GM12878 (cell line): ENCODE measurements at regions not wholly inside any gene's neighbourhood (a gene's known extent, or its start where the extent isn't known, plus 50 kb on each side); places are given as distances from the start of the nearest gene placed in this dataset.

Experiments used
- ATAC-seq: fragments of 200-7000 bp; cut with Tn5 transposase; 3 replicates; pipeline ENCODE4 v1.9.1; 2020; ENCODE audit warnings: mild to moderate bottlenecking, moderate library complexity
- BruUV-seq: library from RNA; stranded (reverse); fragments of 400-500 nt; replicated peaks from 2 replicates; lab custom pipeline; 2021; lab: Mats Ljungman, UMichigan
- CTCF ChIA-PET: fragments of 300-600 bp; sonication (Branson Sonifier 250); formaldehyde crosslinking; extraction: SDS; loops from one replicate; lab custom pipeline; 2021; ENCODE audit warnings: inconsistent platforms; lab: Yijun Ruan, JAX
- POLR2A ChIA-PET: fragments of 350-600 bp; formaldehyde crosslinking; extraction: SDS; loops from one replicate; lab custom pipeline; 2021; ENCODE audit warnings: inconsistent platforms; lab: Charles Lee
- RAD21 ChIA-PET: fragments of 300-600 bp; sonication (Branson Sonifier 250); formaldehyde crosslinking; loops from one replicate; lab custom pipeline; 2023; ENCODE audit warnings: antibody characterized with exemption; ENCODE audit not compliant: unreplicated experiment; lab: Charles Lee
- SMC1A ChIA-PET: fragments of 300-600 bp; sonication (Branson Sonifier 250); formaldehyde crosslinking; loops from one replicate; lab custom pipeline; 2023; ENCODE audit not compliant: unreplicated experiment, uncharacterized antibody; lab: Charles Lee
- DNase-seq: peaks from one replicate; pipeline ENCODE4 v3.0.0-alpha.2; 2011; ENCODE audit warnings: low read depth, low spot score
- FAIRE-seq: peaks from 3 replicates; lab custom pipeline; 2011; peaks lifted over from hg19 to GRCh38; lab: Jason Lieb, UNC
- H2AFZ ChIP-seq: 2 replicates; pipeline ENCODE4 v1.6.0; 2011; ENCODE audit warnings: low read depth, low read length, control low read depth; ENCODE audit not compliant: control insufficient read depth
- H3K27ac ChIP-seq: 2 replicates; pipeline ENCODE4 v1.5.1; 2011; ENCODE audit warnings: control low read depth; ENCODE audit not compliant: control insufficient read depth, insufficient read depth
- H3K27me3 ChIP-seq, 2 experiments: replicated peaks in 1 of 2; 2 replicates each; pipeline versions ENCODE4 v1.6.0 to v1.6.1; 2011; ENCODE audit warnings: low read length in 1 of 2; ENCODE audit not compliant: control insufficient read depth in 2 of 2, insufficient read depth in 2 of 2
- H3K36me3 ChIP-seq, 2 experiments: 2 replicates each; pipeline ENCODE4 v1.5.1; 2011; ENCODE audit warnings: low read length in 1 of 2; ENCODE audit not compliant: control insufficient read depth in 2 of 2, insufficient read depth in 2 of 2
- H3K4me1 ChIP-seq: 2 replicates; pipeline ENCODE4 v1.6.1; 2011; ENCODE audit warnings: mild to moderate bottlenecking, low read length, moderate library complexity, mixed read lengths; ENCODE audit not compliant: control insufficient read depth, insufficient read depth
- H3K4me2 ChIP-seq: 2 replicates; pipeline ENCODE4 v1.6.0; 2011; ENCODE audit warnings: control low read depth; ENCODE audit not compliant: control insufficient read depth, insufficient read depth
- H3K4me3 ChIP-seq: fragments of 200-600 bp; sonication (generic); 2 replicates; pipeline ENCODE4 v1.5.1; 2016
- H3K79me2 ChIP-seq: 2 replicates; pipeline ENCODE4 v1.6.0; 2011; ENCODE audit warnings: low read length; ENCODE audit not compliant: control insufficient read depth, insufficient read depth
- H3K9ac ChIP-seq: 2 replicates; pipeline ENCODE4 v1.8.0; 2011; ENCODE audit warnings: low read length, control low read depth, mixed read lengths; ENCODE audit not compliant: control insufficient read depth, insufficient read depth
- H3K9me3 ChIP-seq: replicated peaks from 3 replicates; pipeline ENCODE4 v1.5.1; 2011; ENCODE audit warnings: mild to moderate bottlenecking, low read length; ENCODE audit not compliant: control insufficient read depth, insufficient read depth
- H4K20me1 ChIP-seq: 2 replicates; pipeline ENCODE4 v1.6.0; 2011; ENCODE audit not compliant: control insufficient read depth, insufficient read depth
- CEBPZ ChIP-seq: fragments of 150-350 bp; IDR thresholded peaks from 2 replicates; pipeline ENCODE4 v1.6.1; 2016; ENCODE audit warnings: low read depth, low read length
- E2F8 ChIP-seq: fragments of 450-650 bp; IDR thresholded peaks from 2 replicates; pipeline ENCODE4 v1.6.1; 2018; ENCODE audit warnings: mild to moderate bottlenecking, low read depth, moderate library complexity; ENCODE audit not compliant: partially characterized antibody
- EP300 ChIP-seq, 2 experiments: fragments of 150-350 bp in 1 of 2; IDR thresholded peaks; 2 replicates each; pipeline ENCODE4 v1.6.1; 2011 to 2012; ENCODE audit warnings: low read depth in 2 of 2, low read length in 2 of 2, borderline replicate concordance in 1 of 2, improper control_type of control experiment in 1 of 2, inconsistent platforms in 1 of 2; ENCODE audit not compliant: control insufficient read depth in 1 of 2
- SP1 ChIP-seq: IDR thresholded peaks from one replicate; pipeline ENCODE4 v1.6.1; 2011; ENCODE audit warnings: low read depth, low read length
- SREBF2 ChIP-seq: IDR thresholded peaks from 2 replicates; pipeline ENCODE4 v1.6.1; 2012; ENCODE audit warnings: mild to moderate bottlenecking, low read length
- ZBTB11 ChIP-seq: fragments of 450-650 bp; formaldehyde crosslinking; IDR thresholded peaks from 2 replicates; pipeline ENCODE4 v1.5.0; 2022; ENCODE audit warnings: mild to moderate bottlenecking, missing genetic modification characterization
- WGBS: methylation state at CpG from one replicate; pipeline ENCODE4 v1.1.6; 2016; ENCODE audit warnings: low lambda C conversion rate; ENCODE audit not compliant: insufficient replicate concordance, insufficient coverage; ENCODE audit errors: missing lambda C conversion rate; 5-methylcytosine and 5-hydroxymethylcytosine counted together
- in situ Hi-C: fragments of 300-500 bp; cut with MboI; formaldehyde crosslinking; loops from 9 replicates; pipeline ENCODE4 v1.14.3; 2018; ENCODE audit warnings: mixed read lengths
- intact Hi-C: fragments of 100-400 bp; cut with micrococcal nuclease; formaldehyde crosslinking; loops from one replicate; pipeline ENCODE4 v1.14.2; 2022; ENCODE audit not compliant: unreplicated experiment

- TF ChIP-seq ZBTB11 (CRISPR knock-in tag) (no peak), SREBF2 (no peak), E2F8 (no peak)
Observed at GRCh38 chr14:37939442-37940028, 268.2 kb upstream of the SSTR1 start (continued).

GRCh38 chr14:37945959-37946358 lies 261.7 kb upstream of the SSTR1 start:
- CTCF ChIA-PET = no interaction called here
- no peak overlapping the region for H2AFZ ChIP-seq
- BruUV-seq = no TSS peak
- in situ Hi-C loops (no loop called here), intact Hi-C loops (no loop called here)
- no peak overlapping the region for H3K9ac ChIP-seq
- RAD21 ChIA-PET = no interaction called here
- no peaks in the 10 kb centered on the region for H3K36me3 ChIP-seq
- H3K4me1 ChIP-seq = no peaks in the 10 kb centered on the region
- no peaks in the 10 kb centered on the region for H3K27me3 ChIP-seq
- no peak for ATAC-seq
- no peak for FAIRE-seq
- SMC1A ChIA-PET = interaction anchor here (0.6 kb wide), 1 partner anchor 252 kb away, joined by 4 read pairs; no protein-coding TSS in a partner anchor
- POLR2A ChIA-PET = no interaction called here
- DNase-seq = no peak
- no peak overlapping the region for H3K27ac ChIP-seq
- no peak for TF ChIP-seq SP1
- TF ChIP-seq CEBPZ = no peak
- no peak for TF ChIP-seq EP300 (IDR thresholded peaks at IDR 0.05; ENCODE audit: borderline replicate concordance in 1 of 2, control insufficient read depth in 1 of 2, low read depth in 2 of 2, low read length in 2 of 2)
- no peak overlapping the region for H3K4me3 ChIP-seq
- no peaks in the 10 kb centered on the region; the same call in 2 of the 3 replicates for H3K9me3 ChIP-seq
- WGBS = 0% methylated on average over 3 of the region's 3 CpGs
- H3K4me2 ChIP-seq = no peak overlapping the region
- H3K79me2 ChIP-seq = no peaks in the 10 kb centered on the region
- no peaks in the 10 kb centered on the region for H4K20me1 ChIP-seq
